IMR-90 (cell line): ENCODE measurements at regions not wholly inside any gene's neighbourhood (a gene's known extent, or its start where the extent isn't known, plus 50 kb on each side); places are given as distances from the start of the nearest gene placed in this dataset.

Source experiments
- ATAC-seq: fragments of 200-7000 bp; cut with Tn5 transposase; 2 replicates; pipeline ENCODE4 v1.9.1; 2020; ENCODE audit warnings: low read depth, mild to moderate bottlenecking, moderate library complexity
- BruUV-seq: library from RNA; stranded (reverse); fragments of 400-500 nt; replicated peaks from 2 replicates; lab custom pipeline; 2021; lab: Mats Ljungman, UMichigan
- CTCF ChIA-PET: fragments of 300-600 bp; formaldehyde crosslinking; extraction: SDS; loops from one replicate; lab custom pipeline; 2021; ENCODE audit warnings: antibody characterized with exemption; lab: Yijun Ruan, JAX
- POLR2A ChIA-PET: fragments of 300-600 bp; sonication (Branson Sonifier 250); formaldehyde crosslinking; loops from one replicate; lab custom pipeline; 2022; ENCODE audit warnings: antibody characterized with exemption; ENCODE audit not compliant: unreplicated experiment; lab: Charles Lee
- DNase-seq: peaks from one replicate; pipeline ENCODE4 v3.0.0; 2013
- H2AFZ ChIP-seq: replicated peaks from 2 replicates; pipeline ENCODE3; 2013; ENCODE audit warnings: low read length, mild to moderate bottlenecking; ENCODE audit not compliant: poor library complexity
- H2AK5ac ChIP-seq: 2 replicates; pipeline ENCODE4 v1.6.1; 2013; ENCODE audit warnings: low read depth, low read length, inconsistent platforms
- H2AK9ac ChIP-seq: replicated peaks from 2 replicates; pipeline ENCODE3; 2013; ENCODE audit warnings: mild to moderate bottlenecking, low read depth, low read length, moderate library complexity; ENCODE audit not compliant: poor library complexity
- H2BK120ac ChIP-seq: 2 replicates; pipeline ENCODE4 v1.6.1; 2013; ENCODE audit warnings: low read depth, low read length, inconsistent platforms
- H2BK15ac ChIP-seq: 3 replicates; pipeline ENCODE4 v1.6.1; 2013; ENCODE audit warnings: low read depth, low read length, inconsistent platforms
- H2BK20ac ChIP-seq: 2 replicates; pipeline ENCODE4 v1.6.1; 2013; ENCODE audit warnings: low read depth, mild to moderate bottlenecking, inconsistent platforms, low read length, moderate library complexity
- H2BK5ac ChIP-seq: 2 replicates; pipeline ENCODE4 v1.6.1; 2013; ENCODE audit warnings: mild to moderate bottlenecking, low read depth, low read length, inconsistent platforms; ENCODE audit not compliant: poor library complexity, severe bottlenecking
- H3K14ac ChIP-seq: replicated peaks from 2 replicates; pipeline ENCODE4 v1.6.1; 2013; ENCODE audit warnings: low read depth, low read length, inconsistent platforms
- H3K18ac ChIP-seq: 2 replicates; pipeline ENCODE4 v1.6.1; 2013; ENCODE audit warnings: low read depth, low read length, control low read depth
- H3K23ac ChIP-seq: 2 replicates; pipeline ENCODE4 v1.6.1; 2013; ENCODE audit warnings: low read depth, low read length, inconsistent platforms
- H3K27ac ChIP-seq: 2 replicates; pipeline ENCODE4 v1.5.1; 2013; ENCODE audit warnings: mild to moderate bottlenecking, control low read depth, low read length; ENCODE audit not compliant: insufficient read depth
- H3K27me3 ChIP-seq: 2 replicates; pipeline ENCODE4 v1.6.1; 2013; ENCODE audit warnings: low read length; ENCODE audit not compliant: control insufficient read depth, insufficient read depth
- H3K36me3 ChIP-seq: 2 replicates; pipeline ENCODE4 v1.6.1; 2013; ENCODE audit warnings: low read length, mixed read lengths; ENCODE audit not compliant: control insufficient read depth, insufficient read depth
- H3K4ac ChIP-seq: 2 replicates; pipeline ENCODE4 v1.6.1; 2013; ENCODE audit warnings: low read depth, low read length, inconsistent platforms
- H3K4me1 ChIP-seq: 2 replicates; pipeline ENCODE4 v1.6.1; 2013; ENCODE audit warnings: low read length, mixed read lengths; ENCODE audit not compliant: control insufficient read depth, insufficient read depth
- H3K4me2 ChIP-seq: 2 replicates; pipeline ENCODE4 v1.6.1; 2013; ENCODE audit warnings: low read depth, mild to moderate bottlenecking, control low read depth, low read length, moderate library complexity
- H3K4me3 ChIP-seq: 2 replicates; pipeline ENCODE4 v1.5.1; 2013; ENCODE audit warnings: low read depth, mild to moderate bottlenecking, control low read depth, low read length, moderate library complexity; ENCODE audit not compliant: insufficient read depth
- H3K56ac ChIP-seq: 2 replicates; pipeline ENCODE4 v1.6.1; 2013; ENCODE audit warnings: low read length, inconsistent platforms; ENCODE audit not compliant: insufficient read depth; ENCODE audit errors: extremely low read depth
- H3K79me1 ChIP-seq, 2 experiments: 2 replicates each; pipeline ENCODE4 v1.6.1; 2013; ENCODE audit warnings: low read length in 2 of 2, inconsistent platforms in 1 of 2, low read depth in 1 of 2
- H3K9ac ChIP-seq: 2 replicates; pipeline ENCODE4 v1.6.1; 2013; ENCODE audit warnings: low read depth, low read length, control low read depth
- H3K9me1 ChIP-seq: 2 replicates; pipeline ENCODE4 v1.6.1; 2013; ENCODE audit warnings: low read length, inconsistent platforms; ENCODE audit not compliant: insufficient read depth
- H3K9me3 ChIP-seq: 2 replicates; pipeline ENCODE4 v1.6.1; 2013; ENCODE audit warnings: low read length; ENCODE audit not compliant: control insufficient read depth, insufficient read depth
- H4K20me1 ChIP-seq: 2 replicates; pipeline ENCODE4 v1.6.1; 2013; ENCODE audit warnings: low read length, inconsistent platforms; ENCODE audit not compliant: insufficient read depth
- H4K5ac ChIP-seq: 2 replicates; pipeline ENCODE4 v1.6.1; 2013; ENCODE audit warnings: mild to moderate bottlenecking, low read depth, low read length, control low read depth
- H4K8ac ChIP-seq, 2 experiments: 2 replicates each; pipeline ENCODE4 v1.6.1; 2013; ENCODE audit warnings: low read depth in 2 of 2, low read length in 2 of 2, control low read depth in 1 of 2, inconsistent platforms in 1 of 2
- H4K91ac ChIP-seq: 2 replicates; pipeline ENCODE4 v1.6.1; 2013; ENCODE audit warnings: low read depth, low read length, inconsistent platforms; ENCODE audit not compliant: insufficient read depth
- POLR2A ChIP-seq: IDR thresholded peaks from 2 replicates; pipeline ENCODE4 v1.6.1; 2012; ENCODE audit warnings: mild to moderate bottlenecking, low read depth, low read length
- USF2 ChIP-seq: fragments of 150-350 bp; IDR thresholded peaks from 2 replicates; pipeline ENCODE4 v1.6.1; 2017; ENCODE audit warnings: mild to moderate bottlenecking, antibody characterized with exemption, low read length, low read depth
- WGBS, 2 experiments: methylation state at CpG; one replicate each; pipeline versions ENCODE4 v1.1.5 to v1.1.7; 2013; ENCODE audit warnings: missing lambda C conversion rate in 2 of 2; ENCODE audit not compliant: insufficient read length in 1 of 2; ENCODE audit errors: extremely low coverage in 2 of 2; 5-methylcytosine and 5-hydroxymethylcytosine counted together
- dilution Hi-C: fragments of 300-500 bp; cut with HindIII; formaldehyde crosslinking; loops from one replicate; pipeline ENCODE4 v1.14.3; 2018; ENCODE audit warnings: low sequenced_read_pairs; ENCODE audit not compliant: unreplicated experiment
- in situ Hi-C: fragments of 300-500 bp; cut with MboI; formaldehyde crosslinking; loops from 3 replicates; pipeline ENCODE4 v1.14.3; 2019; ENCODE audit warnings: low sequenced_read_pairs, inconsistent platforms, mixed read lengths
- intact Hi-C: fragments of 100-400 bp; cut with micrococcal nuclease; formaldehyde crosslinking; loops from 2 replicates; pipeline ENCODE4 v1.10.0; 2022

- dilution Hi-C loops = no loop called here
- no peaks in the 10 kb centered on the region for H3K36me3 ChIP-seq
Measured at GRCh38 chr12:16884056-16884455, 278.1 kb upstream of the LMO3 start.

More at GRCh38 chr12:16884056-16884455, 278.1 kb upstream of the LMO3 start:
- no peak for ATAC-seq
- Histone ChIP-seq H3K18ac (no peak overlapping the region), H3K14ac (no peak overlapping the region), H3K27me3 (no peaks in the 10 kb centered on the region), H3K4ac (no peak overlapping the region), H4K91ac (no peak overlapping the region), H3K56ac (no peak overlapping the region), H2BK120ac (no peak overlapping the region), H3K79me1 (no peaks in the 10 kb centered on the region), H3K23ac (no peak overlapping the region), H2AK9ac (no peak overlapping the region), H2BK15ac (no peak overlapping the region), H4K20me1 (no peaks in the 10 kb centered on the region), H3K9me3 (peaks cover 4% of the 10 kb centered on the region; the same call in 1 of the 2 replicates), H2AK5ac (no peak overlapping the region), H4K5ac (no peak overlapping the region), H3K4me3 (no peak overlapping the region), H2BK20ac (no peak overlapping the region), H3K9me1 (no peaks in the 10 kb centered on the region), H3K4me2 (no peak overlapping the region), H3K4me1 (no peaks in the 10 kb centered on the region), H2AFZ (no peak overlapping the region), H3K27ac (no peak overlapping the region), H3K9ac (no peak overlapping the region), H2BK5ac (no peak overlapping the region), H4K8ac (no peak overlapping the region)
- in situ Hi-C loops = no loop called here
- no peak for TF ChIP-seq USF2
- no peak for TF ChIP-seq POLR2A
- DNase-seq = no peak
- ChIA-PET CTCF (no interaction called here), POLR2A (no interaction called here)
- BruUV-seq = no TSS peak
- intact Hi-C loops = no loop called here
- WGBS, 2 experiments = no CpG with 5 or more reads among the region's 1 CpG
